ENCODE measurements at regions not wholly inside any gene's neighbourhood (a gene's known extent, or its start where the extent isn't known, plus 50 kb on each side); places are given as distances from the start of the nearest gene placed in this dataset.

DNA sequence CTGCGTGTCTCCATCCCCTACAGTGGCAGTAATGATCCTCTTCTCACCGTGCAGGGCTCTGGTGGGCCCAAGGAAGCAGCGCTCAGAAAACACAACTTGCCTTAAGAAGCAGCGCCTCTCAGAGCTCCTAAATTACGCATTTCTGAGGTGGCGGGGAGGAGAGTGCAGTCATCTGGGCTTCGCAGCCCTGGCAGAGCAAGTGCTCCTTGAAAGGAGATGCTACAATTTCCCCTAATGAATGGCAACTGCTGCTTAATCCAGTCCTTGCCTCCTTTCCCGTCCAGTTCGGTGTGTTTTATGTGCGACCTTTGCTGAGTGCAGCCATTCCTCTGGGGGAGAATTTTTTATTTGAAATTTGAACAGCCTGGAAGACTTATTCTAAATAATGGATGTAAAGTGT is 287.3 kb downstream of the PTPRU start:
- TF ChIP-seq, protein P1, sequence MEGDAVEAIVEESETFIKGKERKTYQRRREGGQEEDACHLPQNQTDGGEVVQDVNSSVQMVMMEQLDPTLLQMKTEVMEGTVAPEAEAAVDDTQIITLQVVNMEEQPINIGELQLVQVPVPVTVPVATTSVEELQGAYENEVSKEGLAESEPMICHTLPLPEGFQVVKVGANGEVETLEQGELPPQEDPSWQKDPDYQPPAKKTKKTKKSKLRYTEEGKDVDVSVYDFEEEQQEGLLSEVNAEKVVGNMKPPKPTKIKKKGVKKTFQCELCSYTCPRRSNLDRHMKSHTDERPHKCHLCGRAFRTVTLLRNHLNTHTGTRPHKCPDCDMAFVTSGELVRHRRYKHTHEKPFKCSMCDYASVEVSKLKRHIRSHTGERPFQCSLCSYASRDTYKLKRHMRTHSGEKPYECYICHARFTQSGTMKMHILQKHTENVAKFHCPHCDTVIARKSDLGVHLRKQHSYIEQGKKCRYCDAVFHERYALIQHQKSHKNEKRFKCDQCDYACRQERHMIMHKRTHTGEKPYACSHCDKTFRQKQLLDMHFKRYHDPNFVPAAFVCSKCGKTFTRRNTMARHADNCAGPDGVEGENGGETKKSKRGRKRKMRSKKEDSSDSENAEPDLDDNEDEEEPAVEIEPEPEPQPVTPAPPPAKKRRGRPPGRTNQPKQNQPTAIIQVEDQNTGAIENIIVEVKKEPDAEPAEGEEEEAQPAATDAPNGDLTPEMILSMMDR (IDR thresholded peaks at IDR 0.05; ENCODE audit: borderline replicate concordance, insufficient read depth, low read depth, low read length) = no peak
- H3K4me3 ChIP-seq (ENCODE audit: low read depth, low read length) = no peak overlapping the region

DNA sequence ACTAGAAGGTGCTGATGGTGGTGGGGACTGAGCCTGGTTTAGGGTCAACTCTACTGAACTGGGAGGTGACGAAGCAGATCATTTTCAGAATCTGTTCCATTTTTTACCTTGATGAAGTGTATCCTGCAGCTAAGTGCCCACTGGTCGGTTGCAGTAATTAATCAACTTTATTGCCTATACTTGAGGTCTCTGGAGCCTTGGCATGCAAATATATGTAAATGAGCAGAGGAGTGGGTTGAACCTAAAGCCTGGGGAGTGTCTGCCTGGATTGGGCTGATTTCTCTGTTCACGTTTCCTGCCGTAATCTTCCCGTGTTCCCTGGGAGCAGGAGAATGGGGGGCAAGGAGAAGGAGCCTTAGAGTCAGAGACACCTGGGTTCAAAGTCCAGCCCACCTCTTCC is 286.8 kb downstream of the PTPRU start:
- H3K4me3 ChIP-seq (ENCODE audit: low read depth, low read length) = no peak overlapping the region
- TF ChIP-seq, protein P1 (IDR thresholded peaks at IDR 0.05; ENCODE audit: borderline replicate concordance, insufficient read depth, low read depth, low read length) = no peak

DNA sequence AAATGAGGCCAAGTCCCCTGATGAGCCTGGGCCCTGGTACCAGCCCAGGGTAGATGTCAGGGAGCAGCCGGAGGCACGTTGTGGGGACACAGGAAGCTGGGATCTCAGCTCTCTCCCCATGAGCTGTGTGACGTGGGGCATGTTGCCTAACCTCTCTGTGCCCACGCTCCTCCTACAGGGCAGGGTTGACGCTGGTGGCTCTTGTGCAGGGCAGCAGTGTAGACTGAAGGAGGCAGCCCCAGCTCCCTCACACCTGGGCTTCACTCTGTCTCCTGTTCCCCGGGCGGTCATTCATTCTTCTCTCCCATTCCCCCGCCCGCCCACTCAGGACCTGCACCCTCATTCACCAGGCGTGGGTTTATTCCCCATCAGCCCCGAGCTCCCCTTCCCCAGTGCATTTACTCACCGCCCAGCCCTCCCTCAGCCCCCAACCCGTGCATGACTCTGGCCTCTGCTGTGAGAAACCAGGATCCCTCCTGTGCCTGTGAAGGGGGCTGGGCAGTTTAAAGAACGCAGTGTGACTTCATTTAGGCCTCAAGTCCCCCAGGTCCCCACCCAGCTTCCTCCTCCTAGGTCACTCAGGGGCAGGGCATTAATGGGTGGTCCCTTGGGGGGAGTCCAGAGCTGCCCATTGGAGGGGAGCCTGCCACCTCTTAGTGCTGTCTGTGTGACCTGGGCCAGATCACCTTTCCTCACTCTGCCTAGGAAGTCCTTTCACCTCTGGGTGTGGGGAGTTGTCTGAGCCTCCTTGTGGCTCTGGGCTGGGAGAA is 285.7 kb downstream of the PTPRU start:
- TF ChIP-seq, protein P1 (IDR thresholded peaks at IDR 0.05; ENCODE audit: borderline replicate concordance, insufficient read depth, low read depth, low read length) = no peak
- no peak overlapping the region for H3K4me3 ChIP-seq (ENCODE audit: low read depth, low read length)

DNA sequence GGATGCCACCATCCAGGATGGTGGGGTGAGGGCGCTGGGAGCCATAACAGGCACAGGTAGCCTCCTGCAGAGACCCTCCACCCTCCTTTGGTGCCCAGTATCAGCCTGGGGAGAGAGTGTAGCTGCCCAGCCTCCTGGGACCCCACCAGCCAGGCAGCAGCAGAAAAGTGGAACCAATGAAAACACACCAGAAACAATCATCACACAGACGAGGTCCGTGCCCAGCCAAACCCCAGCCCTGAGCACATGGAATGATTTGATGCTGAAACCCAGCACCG is 285.1 kb downstream of the PTPRU start:
- H3K4me3 ChIP-seq (ENCODE audit: low read depth, low read length) = no peak overlapping the region
- TF ChIP-seq, protein P1 (IDR thresholded peaks at IDR 0.05; ENCODE audit: borderline replicate concordance, insufficient read depth, low read depth, low read length) = no peak

DNA sequence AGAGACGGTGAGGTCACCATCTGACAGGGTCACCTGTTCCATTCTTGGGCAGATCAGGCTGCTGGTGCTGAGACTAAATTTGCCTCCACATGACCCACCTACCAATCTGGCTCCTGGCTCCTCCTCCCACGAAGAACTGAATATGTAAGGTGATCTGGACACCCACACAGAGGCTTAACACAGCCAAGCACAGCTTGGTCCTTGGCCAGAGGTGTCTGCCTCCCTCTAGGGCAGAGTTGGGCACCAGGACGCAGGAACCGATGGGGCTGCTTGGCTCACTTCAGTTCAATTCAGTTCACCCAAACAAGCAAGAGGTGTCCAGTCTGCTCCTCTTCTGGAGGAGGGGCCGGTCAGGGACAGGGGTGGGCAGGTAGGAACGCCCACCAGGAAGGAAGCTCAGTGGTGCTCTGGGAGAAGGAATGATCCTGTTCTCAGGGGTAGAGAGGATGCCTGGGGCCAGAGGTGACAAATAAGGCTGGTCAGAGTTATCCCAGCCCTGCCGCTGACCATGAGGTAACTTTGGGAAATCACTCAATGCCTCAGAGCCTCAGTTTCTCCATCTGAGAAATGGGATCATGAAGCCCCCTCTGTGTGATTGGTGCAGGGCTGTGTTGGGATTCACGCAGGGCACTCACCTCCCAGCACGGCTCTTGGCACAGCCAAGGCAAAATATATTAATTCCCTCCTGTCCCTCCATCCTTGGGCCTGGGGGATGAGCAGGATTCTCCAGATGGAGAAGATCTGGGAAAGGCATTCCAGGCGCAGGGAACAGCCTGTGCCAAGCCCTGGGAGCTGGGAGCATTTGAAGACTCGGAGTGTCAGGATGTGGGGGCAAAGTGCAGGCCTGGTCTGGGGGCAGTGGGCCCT is 284.5 kb downstream of the PTPRU start:
- no peak overlapping the region for H3K4me3 ChIP-seq (ENCODE audit: low read depth, low read length)
- TF ChIP-seq, protein P1 (IDR thresholded peaks at IDR 0.05; ENCODE audit: borderline replicate concordance, insufficient read depth, low read depth, low read length) = no peak

DNA sequence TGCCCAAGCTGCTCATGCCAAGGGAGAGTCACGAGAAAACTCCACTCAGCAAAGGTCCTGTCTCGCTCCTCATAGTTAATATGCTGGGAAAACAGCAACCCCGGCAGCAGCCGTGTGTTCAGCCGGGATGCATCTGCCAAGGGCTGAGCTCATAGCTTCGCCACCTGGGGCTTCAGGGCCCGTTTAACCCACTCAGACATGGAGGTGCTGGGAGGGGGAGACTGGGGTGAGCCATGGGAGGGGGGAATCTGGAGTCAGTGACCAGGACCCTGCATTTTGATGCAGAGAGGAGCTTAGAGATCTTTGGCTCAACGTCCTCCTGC is 283.4 kb downstream of the PTPRU start:
- H3K4me3 ChIP-seq (ENCODE audit: low read depth, low read length) = no peak overlapping the region
- TF ChIP-seq, protein P1 (IDR thresholded peaks at IDR 0.05; ENCODE audit: borderline replicate concordance, insufficient read depth, low read depth, low read length) = no peak

All from GM12875 (cell line).